PC-9 (cell line): ENCODE measurements at regions not wholly inside any gene's neighbourhood (a gene's known extent, or its start where the extent isn't known, plus 50 kb on each side); places are given as distances from the start of the nearest gene placed in this dataset.

Source experiments
- EZH2 ChIP-seq: fragments of 200-600 bp; sonication (generic); IDR thresholded peaks from 2 replicates; pipeline ENCODE4 v1.8.0; 2017; ENCODE audit warnings: antibody characterized with exemption, low read depth
- TF ChIP-seq, protein P1 (sequence below): fragments of 200-600 bp; sonication (generic); conservative IDR thresholded peaks from 2 replicates; pipeline ENCODE4 v1.6.1; 2017; ENCODE audit warnings: mixed run types, antibody characterized with exemption, mild to moderate bottlenecking, moderate library complexity

DNA sequence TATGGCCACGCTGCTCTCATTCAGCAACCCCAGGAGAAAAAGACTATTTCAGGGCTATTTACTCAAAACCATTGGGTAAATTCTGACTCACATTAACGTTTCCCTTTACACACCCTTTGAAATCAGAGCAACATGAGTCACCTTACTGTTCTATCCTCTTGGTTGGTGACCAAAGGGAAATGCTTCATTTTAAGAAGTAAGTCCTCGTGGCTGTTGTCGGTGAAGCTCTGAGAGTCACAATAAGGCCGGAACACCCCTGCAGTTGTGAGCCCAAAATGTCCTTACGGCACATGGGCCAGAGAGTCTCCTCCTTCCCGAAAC is 56.3 kb upstream of the SPRY1 start:
- TF ChIP-seq, protein P1, sequence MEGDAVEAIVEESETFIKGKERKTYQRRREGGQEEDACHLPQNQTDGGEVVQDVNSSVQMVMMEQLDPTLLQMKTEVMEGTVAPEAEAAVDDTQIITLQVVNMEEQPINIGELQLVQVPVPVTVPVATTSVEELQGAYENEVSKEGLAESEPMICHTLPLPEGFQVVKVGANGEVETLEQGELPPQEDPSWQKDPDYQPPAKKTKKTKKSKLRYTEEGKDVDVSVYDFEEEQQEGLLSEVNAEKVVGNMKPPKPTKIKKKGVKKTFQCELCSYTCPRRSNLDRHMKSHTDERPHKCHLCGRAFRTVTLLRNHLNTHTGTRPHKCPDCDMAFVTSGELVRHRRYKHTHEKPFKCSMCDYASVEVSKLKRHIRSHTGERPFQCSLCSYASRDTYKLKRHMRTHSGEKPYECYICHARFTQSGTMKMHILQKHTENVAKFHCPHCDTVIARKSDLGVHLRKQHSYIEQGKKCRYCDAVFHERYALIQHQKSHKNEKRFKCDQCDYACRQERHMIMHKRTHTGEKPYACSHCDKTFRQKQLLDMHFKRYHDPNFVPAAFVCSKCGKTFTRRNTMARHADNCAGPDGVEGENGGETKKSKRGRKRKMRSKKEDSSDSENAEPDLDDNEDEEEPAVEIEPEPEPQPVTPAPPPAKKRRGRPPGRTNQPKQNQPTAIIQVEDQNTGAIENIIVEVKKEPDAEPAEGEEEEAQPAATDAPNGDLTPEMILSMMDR, result no peak
- TF ChIP-seq EZH2, result no peak
